Stimulated activated CD4-positive, alpha-beta T cell treated with anti-CD3 and anti-CD28 coated beads, Interleukin-12 subunit alpha, Interleukin-12 subunit beta, amount 100 ng/mL, for 24 hours (primary cell): ENCODE measurements at regions not wholly inside any gene's neighbourhood (a gene's known extent, or its start where the extent isn't known, plus 50 kb on each side); places are given as distances from the start of the nearest gene placed in this dataset.
"Not testable (repeated sequence)": the region's sequence is repeated elsewhere in the genome, so short reads cannot be mapped to it uniquely, and the experiment has no call there.

ENCODE experiments used
- DNase-seq, 2 experiments: peaks; one replicate each; pipeline ENCODE4 v3.0.0-alpha.2; 2020; ENCODE audit warnings: low read depth in 2 of 2

GRCh38 chr1:43042773-43043457 lies 84.2 kb upstream of the SLC2A1 start:
- DNase-seq, result no peak

DNA sequence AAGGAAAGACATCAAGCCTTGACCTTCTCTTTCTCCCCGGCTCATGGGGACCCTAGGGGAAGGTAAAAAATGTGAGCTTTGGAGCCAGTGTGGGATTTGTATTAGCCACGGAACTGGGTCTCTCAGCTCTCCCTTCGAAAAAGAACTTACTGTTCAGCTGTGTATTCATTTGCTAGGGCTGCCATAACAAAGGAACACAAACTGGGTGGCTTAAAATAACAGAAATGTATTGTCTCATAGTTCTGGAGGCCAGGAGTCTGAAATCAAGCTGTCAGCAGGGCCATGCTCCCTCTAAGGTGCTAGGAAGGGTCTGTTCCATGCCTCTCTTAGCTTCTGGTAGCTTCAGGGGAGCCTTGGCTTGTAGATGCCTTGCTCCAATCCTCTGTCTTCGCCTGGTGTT lies 83.5 kb upstream of the SLC2A1 start:
- no peak for DNase-seq

GRCh38 chr1:43041591-43041990 lies 82.9 kb upstream of the SLC2A1 start:
- DNase-seq, result no peak

- no peak for DNase-seq
Observed at GRCh38 chr1:43039228-43040055, 80.8 kb upstream of the SLC2A1 start.

DNA sequence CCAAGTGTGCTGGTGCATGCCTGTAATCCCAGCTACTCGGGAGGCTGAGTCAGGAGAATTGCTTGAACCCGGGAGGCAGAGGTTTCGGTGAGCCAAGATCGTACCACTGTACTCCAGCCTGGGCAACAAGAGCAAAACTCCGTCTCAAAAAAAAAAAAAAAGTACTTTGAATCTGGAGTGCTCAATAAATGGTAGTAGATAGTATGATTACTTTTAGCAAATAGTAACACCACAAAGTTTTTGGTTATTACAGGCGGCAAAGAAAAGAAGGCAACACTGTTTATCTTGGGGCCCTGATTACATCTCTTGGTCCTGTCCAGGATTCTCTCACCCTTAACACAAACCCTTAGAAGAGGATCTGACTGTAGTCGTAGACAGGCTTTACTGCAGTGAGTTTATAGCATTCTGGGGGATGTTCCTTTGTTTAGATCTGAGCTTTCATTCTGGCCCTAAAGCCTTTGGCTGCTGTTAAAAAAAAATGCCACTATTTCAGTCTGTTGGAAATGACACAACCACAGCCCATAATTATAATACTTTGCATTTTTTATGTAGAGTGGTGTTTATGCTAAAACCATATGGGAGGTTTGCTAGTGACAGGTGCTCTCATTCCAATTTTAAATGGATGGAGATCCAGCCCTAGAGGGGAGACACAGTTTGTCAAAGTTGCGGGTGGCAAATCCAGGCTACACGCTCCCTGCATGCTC lies 79.7 kb upstream of the SLC2A1 start:
- DNase-seq, result no peak

GRCh38 chr1:43037466-43037865 lies 78.8 kb upstream of the SLC2A1 start:
- no peak for DNase-seq

GRCh38 chr1:43036932-43037331 lies 78.3 kb upstream of the SLC2A1 start:
- DNase-seq, result no peak

GRCh38 chr1:43035821-43036741 lies 77.4 kb upstream of the SLC2A1 start:
- DNase-seq, result no peak

DNA sequence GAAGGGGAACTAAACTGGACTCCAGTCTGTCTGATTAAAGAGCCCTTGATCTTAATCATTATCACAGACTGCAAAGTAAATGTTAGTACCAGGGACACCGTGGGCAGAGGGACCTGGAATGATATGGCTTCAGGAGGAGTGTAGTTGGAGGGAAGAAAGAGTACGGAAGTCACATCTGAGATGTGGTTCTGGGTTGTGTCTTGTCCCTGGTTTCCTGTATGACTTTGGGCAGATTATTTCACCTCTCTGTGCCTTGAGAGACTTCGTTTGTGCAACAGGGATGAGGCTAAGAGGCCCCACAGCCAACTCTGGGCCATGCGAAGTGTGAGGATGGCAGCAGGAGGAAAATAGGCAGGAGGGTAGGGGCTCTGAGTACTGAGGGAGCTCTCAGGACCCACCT lies 76.1 kb upstream of the SLC2A1 start:
- DNase-seq, result no peak

- no peak for DNase-seq
Observed at GRCh38 chr1:43034195-43034658, 75.6 kb upstream of the SLC2A1 start.

DNA sequence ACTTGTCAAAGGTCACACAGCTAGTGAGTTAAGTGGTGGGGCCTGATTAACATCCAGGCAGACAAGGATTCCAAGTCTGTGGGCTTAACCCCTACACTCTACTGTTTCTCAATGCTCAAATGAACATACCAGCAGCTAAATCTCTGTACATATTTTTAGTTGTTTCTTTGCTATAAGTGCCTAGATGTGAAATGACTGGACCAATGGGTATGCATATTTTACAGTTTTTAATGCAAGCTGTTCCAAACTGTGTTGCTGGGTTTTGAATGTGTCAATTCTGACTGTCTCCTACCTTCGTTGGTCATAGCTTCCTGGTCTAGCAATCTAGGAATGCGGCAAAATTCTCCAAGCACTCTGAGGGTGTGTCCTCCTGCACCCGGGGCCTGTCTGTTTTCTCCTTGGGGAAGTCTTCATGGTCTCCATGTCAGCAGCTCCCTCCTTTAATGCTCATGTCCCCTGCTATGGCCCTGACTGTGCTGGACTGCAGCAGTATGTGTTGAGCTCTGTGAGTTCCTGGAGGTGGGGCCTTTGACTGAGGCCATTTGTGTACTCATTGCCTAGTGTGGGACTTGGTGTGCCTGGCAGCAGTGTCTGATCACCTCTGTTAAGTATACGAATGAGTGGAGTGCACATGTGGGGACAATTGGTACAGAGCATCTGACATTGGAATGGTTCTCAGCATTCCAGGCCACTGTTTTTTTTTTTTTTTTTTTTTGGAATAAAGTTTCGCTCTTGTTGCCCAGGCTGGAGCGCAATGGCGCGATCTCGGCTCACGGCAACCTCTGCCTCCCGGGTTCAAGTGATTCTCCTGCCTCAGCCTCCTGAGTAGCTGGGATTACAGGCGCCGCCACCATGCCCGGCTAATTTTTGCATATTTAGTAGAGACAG lies 72.9 kb upstream of the SLC2A1 start:
- no peak for DNase-seq

DNA sequence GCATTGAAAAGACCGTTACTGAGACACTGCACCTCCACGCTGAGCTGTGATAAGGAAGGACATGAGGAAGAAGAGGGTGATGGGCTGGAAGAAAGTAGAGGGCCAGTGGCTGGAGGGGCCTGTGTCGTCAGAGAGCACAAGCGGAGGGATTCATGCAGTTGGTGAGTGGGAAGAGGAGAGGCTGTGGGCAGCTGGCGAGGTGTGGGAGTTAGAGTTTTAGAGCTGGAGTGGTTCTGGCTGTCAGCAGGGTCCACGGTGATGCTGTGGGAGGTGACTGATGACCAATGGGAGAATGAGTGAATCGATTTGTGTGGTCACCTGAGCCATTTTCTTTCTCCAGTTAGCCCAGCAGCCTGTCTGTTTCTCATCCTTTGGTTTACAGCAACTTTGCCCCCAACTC lies 66.2 kb upstream of the SLC2A1 start:
- no peak for DNase-seq

DNA sequence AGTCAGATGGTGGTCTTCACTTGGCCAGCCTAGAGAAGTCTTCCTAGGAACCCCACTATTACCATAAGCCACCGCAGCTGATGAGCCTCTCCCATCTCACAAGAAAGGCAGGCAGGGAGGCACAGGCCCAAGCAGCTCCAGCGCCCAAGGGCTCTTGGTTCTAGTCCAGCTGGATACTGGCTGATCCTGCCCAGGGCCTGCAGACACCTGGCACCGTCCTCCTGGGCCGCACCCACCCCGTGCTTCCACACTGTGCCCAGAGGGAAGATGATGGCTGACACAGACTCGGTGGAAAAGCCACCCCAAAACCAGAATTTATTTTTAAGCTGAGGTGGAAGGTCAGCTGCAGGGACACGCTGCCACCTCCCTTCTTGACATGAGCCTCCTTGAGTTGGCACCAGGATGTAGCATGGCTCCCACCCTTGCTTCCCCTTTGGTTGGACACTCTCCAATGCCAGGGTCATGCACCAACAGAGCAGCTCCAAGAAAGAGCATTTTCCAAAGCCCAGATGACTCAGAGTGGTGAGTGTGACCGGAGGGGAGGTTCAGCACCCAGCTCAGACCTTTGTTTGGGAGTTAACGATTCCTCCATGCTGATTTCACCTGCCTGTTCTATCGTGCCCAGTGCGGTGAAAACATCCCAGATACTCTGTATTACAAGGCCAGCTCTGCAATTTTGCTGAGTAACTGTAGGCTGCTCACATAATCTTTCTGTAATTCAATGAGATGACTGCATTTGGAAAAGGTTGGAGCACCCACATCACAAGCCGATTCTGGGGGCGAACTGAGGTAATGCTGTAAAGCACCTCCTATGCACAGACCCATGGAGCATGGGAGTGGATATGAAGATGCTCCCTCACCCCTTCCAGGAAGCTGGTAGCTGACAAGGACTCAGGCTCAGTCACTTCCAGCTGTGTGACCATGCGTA lies 63.1 kb upstream of the SLC2A1 start:
- no peak for DNase-seq

GRCh38 chr1:43019226-43019625 lies 60.6 kb upstream of the SLC2A1 start:
- no peak for DNase-seq

DNA sequence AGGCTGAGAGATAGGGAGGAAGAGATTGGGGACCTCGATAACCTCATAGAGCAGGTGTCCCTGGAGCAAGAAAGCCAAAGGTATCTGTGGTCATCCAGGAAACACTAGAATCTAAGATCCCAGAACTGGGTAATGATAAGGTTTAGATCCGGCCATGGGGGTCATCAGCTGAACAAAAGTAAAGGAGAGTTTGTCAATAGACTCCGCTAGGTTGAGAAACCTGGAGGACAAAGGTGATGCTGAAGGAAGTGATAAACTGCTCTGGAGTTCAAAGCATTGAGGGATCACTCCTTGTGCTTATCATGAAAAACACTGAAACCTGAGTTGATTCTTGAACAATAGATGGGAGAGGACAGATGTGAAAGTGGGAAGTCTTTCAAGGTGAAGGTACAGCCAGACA lies 59.5 kb upstream of the SLC2A1 start:
- DNase-seq, result no peak

DNA sequence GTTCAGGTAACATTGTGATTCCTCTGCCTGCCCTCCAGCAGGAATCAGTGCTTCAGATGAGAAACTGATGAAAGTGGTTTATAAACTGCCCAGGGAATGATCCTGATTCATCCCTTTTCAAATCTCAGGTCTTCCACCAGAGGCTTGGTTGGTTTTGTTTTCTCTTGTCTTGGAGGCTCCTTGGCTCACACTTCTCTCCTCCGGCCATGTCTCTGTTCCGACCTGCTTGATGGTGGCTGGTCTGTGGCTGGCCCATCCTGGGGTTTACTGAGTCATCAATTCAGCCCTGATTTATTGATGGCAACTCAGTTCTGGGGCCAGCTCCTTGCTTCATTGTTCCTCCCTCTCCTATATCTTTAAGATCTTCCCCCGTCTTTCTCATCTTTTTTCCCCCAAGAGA lies 56.6 kb upstream of the SLC2A1 start:
- no peak for DNase-seq

DNA sequence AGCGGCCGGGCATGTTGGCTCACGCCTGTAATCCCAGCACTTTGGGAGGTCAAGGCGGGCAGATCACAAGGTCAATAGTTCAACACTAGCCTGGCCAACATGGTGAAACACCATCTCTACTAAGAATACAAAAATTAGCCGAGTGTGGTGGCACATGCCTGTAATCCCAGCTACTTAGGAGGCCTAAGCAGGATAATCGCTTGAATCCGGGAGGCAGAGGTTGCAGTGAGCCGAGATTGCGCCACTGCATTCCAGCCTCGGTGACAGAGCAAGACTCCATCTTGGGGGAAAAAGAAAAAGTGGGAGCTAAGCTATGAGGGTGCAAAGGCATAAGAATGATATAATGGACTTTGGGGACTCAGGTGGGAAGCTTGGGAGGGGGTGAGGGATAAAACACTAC lies 55.9 kb upstream of the SLC2A1 start:
- DNase-seq, result not testable (repeated sequence)

GRCh38 chr1:43011020-43011419 lies 52.4 kb upstream of the SLC2A1 start:
- DNase-seq, result no peak

GRCh38 chr1:43009274-43009673 lies 50.6 kb upstream of the SLC2A1 start:
- DNase-seq, result no peak
